Mammary epithelial cell (primary cell): ENCODE measurements at regions not wholly inside any gene's neighbourhood (a gene's known extent, or its start where the extent isn't known, plus 50 kb on each side); places are given as distances from the start of the nearest gene placed in this dataset.

Experiments
- CTCF ChIP-seq, 2 donors: IDR thresholded peaks in 1 of 2; conservative IDR thresholded peaks in 1 of 2; 2 replicates each; pipeline ENCODE4 v1.5.1; 2011 to 2012; ENCODE audit warnings: inconsistent platforms in 2 of 2, low read length in 2 of 2, mild to moderate bottlenecking in 2 of 2, control low read depth in 1 of 2, low read depth in 1 of 2; ENCODE audit not compliant: insufficient read depth in 1 of 2; ENCODE audit errors: extremely low read depth in 1 of 2
- EZH2 ChIP-seq: IDR thresholded peaks from 2 replicates; pipeline ENCODE4 v1.6.1; 2012; ENCODE audit warnings: low read length, inconsistent platforms, borderline replicate concordance

- TF ChIP-seq CTCF (conservative IDR thresholded peaks at IDR 0.05 in 1 of 2, IDR thresholded peaks at IDR 0.05 in 1 of 2; ENCODE audit: extremely low read depth in 1 of 2, insufficient read depth in 1 of 2, low read depth in 1 of 2, low read length in 2 of 2) (no peak), EZH2 (no peak)
Measured at GRCh38 chr7:35905555-35905954, 104.7 kb downstream of the SEPTIN7 start.
